CD14-positive monocyte (primary cell): ENCODE measurements at regions not wholly inside any gene's neighbourhood (a gene's known extent, or its start where the extent isn't known, plus 50 kb on each side); places are given as distances from the start of the nearest gene placed in this dataset.

ENCODE experiments used
- DNase-seq, 3 donors: peaks; one replicate each; pipeline ENCODE4 v3.0.0-alpha.2; 2011 to 2022
- H2AFZ ChIP-seq: 2 replicates; pipeline ENCODE4 v1.6.0; 2012; ENCODE audit warnings: mild to moderate bottlenecking, low read depth, low read length, inconsistent platforms; ENCODE audit not compliant: insufficient read depth, poor library complexity, severe bottlenecking
- H3K27ac ChIP-seq, 2 donors: 1 replicate in 1 of 2; 2 replicates in 1 of 2; pipeline ENCODE4 v1.5.1; 2012 to 2013; ENCODE audit warnings: low read length in 2 of 2, control low read depth in 1 of 2, inconsistent platforms in 1 of 2, low read depth in 1 of 2, mild to moderate bottlenecking in 1 of 2
- H3K27me3 ChIP-seq, 2 donors: one replicate each; pipeline versions ENCODE4 v1.6.0 to v1.6.1; 2011 to 2013; ENCODE audit warnings: low read length in 2 of 2; ENCODE audit not compliant: control insufficient read depth in 2 of 2, insufficient read depth in 2 of 2
- H3K36me3 ChIP-seq, 2 donors: replicated peaks in 1 of 2; 1 replicate in 1 of 2; 2 replicates in 1 of 2; pipeline versions ENCODE4 v1.5.1 to v1.6.1; 2012 to 2013; ENCODE audit warnings: low read length in 2 of 2, control low read depth in 1 of 2, inconsistent platforms in 1 of 2, mild to moderate bottlenecking in 1 of 2; ENCODE audit not compliant: insufficient read depth in 2 of 2, control insufficient read depth in 1 of 2
- H3K4me1 ChIP-seq, 2 donors: 1 replicate in 1 of 2; 2 replicates in 1 of 2; pipeline versions ENCODE4 v1.5.1 to v1.6.1; 2012 to 2013; ENCODE audit warnings: low read length in 2 of 2, control low read depth in 1 of 2, inconsistent platforms in 1 of 2, mild to moderate bottlenecking in 1 of 2, moderate library complexity in 1 of 2; ENCODE audit not compliant: insufficient read depth in 2 of 2, control insufficient read depth in 1 of 2
- H3K4me2 ChIP-seq: replicated peaks from 2 replicates; pipeline ENCODE3; 2012; ENCODE audit warnings: low read length, moderate library complexity, mild to moderate bottlenecking; ENCODE audit not compliant: poor library complexity, severe bottlenecking; ENCODE audit errors: extremely low read depth
- H3K4me3 ChIP-seq, 3 experiments: fragments of 200-600 bp in 1 of 3; sonication (generic) in 1 of 3; replicated peaks in 1 of 3; 1 replicate in 2 of 3; 2 replicates in 1 of 3; pipeline ENCODE4 v1.5.1; 2011 to 2013; ENCODE audit warnings: low read length in 3 of 3, mild to moderate bottlenecking in 3 of 3, control low read depth in 2 of 3, low read depth in 2 of 3, inconsistent platforms in 1 of 3, moderate library complexity in 1 of 3
- H3K79me2 ChIP-seq: 2 replicates; pipeline ENCODE4 v1.6.0; 2012; ENCODE audit warnings: mild to moderate bottlenecking, control low read depth, inconsistent platforms, low read length, moderate library complexity; ENCODE audit not compliant: insufficient read depth
- H3K9ac ChIP-seq: 2 replicates; pipeline ENCODE4 v1.6.0; 2017; ENCODE audit warnings: low read length, mild to moderate bottlenecking; ENCODE audit not compliant: insufficient read depth, poor library complexity, severe bottlenecking
- H3K9me3 ChIP-seq, 2 donors: replicated peaks in 1 of 2; 1 replicate in 1 of 2; 2 replicates in 1 of 2; pipeline versions ENCODE4 v1.5.1 to v1.6.1; 2012 to 2013; ENCODE audit warnings: low read length in 2 of 2, control low read depth in 1 of 2; ENCODE audit not compliant: control insufficient read depth in 1 of 2, insufficient read depth in 1 of 2
- H4K20me1 ChIP-seq: 2 replicates; pipeline ENCODE4 v1.6.0; 2012; ENCODE audit warnings: mild to moderate bottlenecking, low read length, control low read depth, moderate library complexity; ENCODE audit not compliant: insufficient read depth
- H3K27ac Mint-ChIP-seq, 7 donors: one replicate each; pipeline ENCODE4 v1.8.0; 2020; ENCODE audit warnings: mild to moderate bottlenecking in 7 of 7, mixed read lengths in 7 of 7, moderate library complexity in 6 of 7, inconsistent platforms in 2 of 7
- H3K27me3 Mint-ChIP-seq, 3 donors: one replicate each; pipeline ENCODE4 v1.8.0; 2021 to 2022; ENCODE audit warnings: low read depth in 3 of 3, mild to moderate bottlenecking in 3 of 3, mixed read lengths in 3 of 3, moderate library complexity in 3 of 3, inconsistent platforms in 1 of 3
- H3K36me3 Mint-ChIP-seq, 2 donors: one replicate each; pipeline ENCODE4 v1.8.0; 2020; ENCODE audit warnings: mixed read lengths in 2 of 2, inconsistent platforms in 1 of 2, mild to moderate bottlenecking in 1 of 2
- H3K4me1 Mint-ChIP-seq: one replicate; pipeline ENCODE4 v1.8.0; 2020; ENCODE audit warnings: mild to moderate bottlenecking, mixed read lengths
- H3K4me3 Mint-ChIP-seq, 2 donors: one replicate each; pipeline ENCODE4 v1.8.0; 2020; ENCODE audit warnings: mild to moderate bottlenecking in 2 of 2, mixed read lengths in 2 of 2, moderate library complexity in 1 of 2
- H3K9me3 Mint-ChIP-seq, 7 donors: one replicate each; pipeline ENCODE4 v1.8.0; 2020 to 2022; ENCODE audit warnings: mixed read lengths in 7 of 7, mild to moderate bottlenecking in 6 of 7, moderate library complexity in 6 of 7, inconsistent platforms in 2 of 7
- WGBS: methylation state at CpG from one replicate; pipeline ENCODE4 v1.1.5; 2013; ENCODE audit warnings: missing lambda C conversion rate; ENCODE audit not compliant: insufficient coverage; 5-methylcytosine and 5-hydroxymethylcytosine counted together
- intact Hi-C, 2 donors: fragments of 100-400 bp; cut with micrococcal nuclease; formaldehyde crosslinking; loops; one replicate each; pipeline versions ENCODE4 v1.15.0 to v1.15.1; 2023
- TF ChIP-seq, protein P1 (sequence below): fragments of 200-600 bp; IDR thresholded peaks from one replicate; pipeline ENCODE4 v1.8.0; 2022; ENCODE audit warnings: antibody characterized with exemption, mild to moderate bottlenecking

DNA sequence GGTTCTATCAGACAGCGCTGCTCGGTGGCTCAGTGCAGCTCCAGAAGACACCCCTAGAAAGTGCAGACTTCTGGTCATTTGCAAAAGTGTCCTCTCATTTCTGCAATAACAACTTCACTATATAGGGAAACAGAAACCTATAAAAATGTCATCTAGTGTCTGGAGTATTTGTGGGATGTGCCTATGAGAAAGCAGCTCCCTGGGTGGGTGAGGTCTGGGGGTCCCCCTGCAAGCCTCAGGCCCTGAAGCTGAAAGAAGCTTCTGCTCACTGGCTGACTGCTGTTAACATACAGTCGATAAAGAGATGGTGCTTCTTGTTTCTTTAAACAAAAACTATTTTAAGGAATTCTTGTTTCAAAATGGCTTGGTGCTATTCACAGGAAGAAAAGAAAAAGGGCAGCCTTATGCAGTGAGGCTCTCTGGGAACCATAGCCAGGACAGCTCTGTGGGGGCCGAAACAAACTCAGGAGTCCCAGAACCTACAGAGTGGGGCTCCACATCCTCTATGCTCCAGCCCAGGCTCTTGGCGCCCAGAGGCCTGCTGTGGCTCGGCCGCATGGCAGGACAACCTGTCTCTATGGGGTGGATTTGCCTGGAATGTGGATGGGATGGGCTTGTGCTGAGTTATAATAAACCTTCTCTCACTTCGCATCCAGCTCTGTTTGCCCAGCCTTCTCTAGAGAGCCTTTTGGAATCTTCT lies 109.7 kb downstream of the BANF2 start:
- intact Hi-C loops, result no loop called here
- no peak overlapping the region for H3K27ac ChIP-seq
- H2AFZ ChIP-seq, result no peak overlapping the region
- no peak overlapping the region for H3K4me3 ChIP-seq
- Mint-ChIP-seq H3K36me3 (no peaks in the 10 kb centered on the region), H3K9me3 (no peaks in the 10 kb centered on the region), H3K4me3 (no peak overlapping the region), H3K27me3 (peaks cover 0 to 3% (median 2%) of the 10 kb centered on the region in 3 donors), H3K27ac (no peak overlapping the region), H3K4me1 (no peaks in the 10 kb centered on the region)
- TF ChIP-seq, protein P1, sequence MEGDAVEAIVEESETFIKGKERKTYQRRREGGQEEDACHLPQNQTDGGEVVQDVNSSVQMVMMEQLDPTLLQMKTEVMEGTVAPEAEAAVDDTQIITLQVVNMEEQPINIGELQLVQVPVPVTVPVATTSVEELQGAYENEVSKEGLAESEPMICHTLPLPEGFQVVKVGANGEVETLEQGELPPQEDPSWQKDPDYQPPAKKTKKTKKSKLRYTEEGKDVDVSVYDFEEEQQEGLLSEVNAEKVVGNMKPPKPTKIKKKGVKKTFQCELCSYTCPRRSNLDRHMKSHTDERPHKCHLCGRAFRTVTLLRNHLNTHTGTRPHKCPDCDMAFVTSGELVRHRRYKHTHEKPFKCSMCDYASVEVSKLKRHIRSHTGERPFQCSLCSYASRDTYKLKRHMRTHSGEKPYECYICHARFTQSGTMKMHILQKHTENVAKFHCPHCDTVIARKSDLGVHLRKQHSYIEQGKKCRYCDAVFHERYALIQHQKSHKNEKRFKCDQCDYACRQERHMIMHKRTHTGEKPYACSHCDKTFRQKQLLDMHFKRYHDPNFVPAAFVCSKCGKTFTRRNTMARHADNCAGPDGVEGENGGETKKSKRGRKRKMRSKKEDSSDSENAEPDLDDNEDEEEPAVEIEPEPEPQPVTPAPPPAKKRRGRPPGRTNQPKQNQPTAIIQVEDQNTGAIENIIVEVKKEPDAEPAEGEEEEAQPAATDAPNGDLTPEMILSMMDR, result no peak
- no peak overlapping the region for H3K4me2 ChIP-seq
- no peaks in the 10 kb centered on the region for H3K27me3 ChIP-seq
- H3K9me3 ChIP-seq, result no peaks in the 10 kb centered on the region
- no peaks in the 10 kb centered on the region for H3K36me3 ChIP-seq
- H4K20me1 ChIP-seq, result no peaks in the 10 kb centered on the region
- H3K4me1 ChIP-seq, result no peaks in the 10 kb centered on the region
- H3K9ac ChIP-seq, result no peak overlapping the region
- no peaks in the 10 kb centered on the region for H3K79me2 ChIP-seq
- DNase-seq, result no peak
- WGBS, result 93% methylated on average over 3 of the region's 8 CpGs

DNA sequence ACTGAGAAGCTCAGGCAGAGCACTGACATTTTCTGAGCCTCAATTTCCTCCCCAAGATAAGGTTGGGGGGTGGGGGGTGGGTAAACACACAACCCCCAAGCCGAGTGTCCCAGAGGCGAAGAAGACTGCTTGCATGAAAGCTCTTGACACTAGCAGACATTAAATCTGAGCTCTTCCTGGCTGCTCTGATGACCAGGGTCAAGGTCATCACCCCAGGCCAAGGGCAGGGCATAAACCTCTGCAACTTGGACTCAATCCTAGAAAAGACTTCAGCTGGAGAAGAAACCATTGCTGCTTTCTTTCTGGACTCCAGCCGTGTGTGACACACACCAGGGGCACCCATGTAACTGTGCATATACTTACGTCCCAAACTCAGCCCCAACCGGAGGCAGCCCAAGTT lies 109.0 kb downstream of the BANF2 start:
- Histone ChIP-seq H3K9me3 (no peaks in the 10 kb centered on the region), H3K4me1 (no peaks in the 10 kb centered on the region), H3K27me3 (no peaks in the 10 kb centered on the region), H3K4me2 (no peak overlapping the region), H3K4me3 (no peak overlapping the region), H3K9ac (no peak overlapping the region), H3K27ac (no peak overlapping the region), H4K20me1 (no peaks in the 10 kb centered on the region), H3K36me3 (no peaks in the 10 kb centered on the region), H3K79me2 (no peaks in the 10 kb centered on the region), H2AFZ (no peak overlapping the region)
- H3K9me3 Mint-ChIP-seq, result no peaks in the 10 kb centered on the region
- 96% methylated on average over 4 of the region's 5 CpGs for WGBS
- H3K27ac Mint-ChIP-seq, result no peak overlapping the region
- no peak overlapping the region for H3K4me3 Mint-ChIP-seq
- peaks cover 0 to 3% (median 2%) of the 10 kb centered on the region in 3 donors for H3K27me3 Mint-ChIP-seq
- intact Hi-C loops, result no loop called here
- H3K36me3 Mint-ChIP-seq, result no peaks in the 10 kb centered on the region
- no peak for DNase-seq
- TF ChIP-seq, protein P1, result no peak
- no peaks in the 10 kb centered on the region for H3K4me1 Mint-ChIP-seq
